CD14-positive monocyte (primary cell): ENCODE measurements at regions not wholly inside any gene's neighbourhood (a gene's known extent, or its start where the extent isn't known, plus 50 kb on each side); places are given as distances from the start of the nearest gene placed in this dataset.

Experiments
- DNase-seq, 3 donors: peaks; one replicate each; pipeline ENCODE4 v3.0.0-alpha.2; 2011 to 2022
- H2AFZ ChIP-seq: 2 replicates; pipeline ENCODE4 v1.6.0; 2012; ENCODE audit warnings: mild to moderate bottlenecking, low read depth, low read length, inconsistent platforms; ENCODE audit not compliant: insufficient read depth, poor library complexity, severe bottlenecking
- H3K27ac ChIP-seq, 2 donors: 1 replicate in 1 of 2; 2 replicates in 1 of 2; pipeline ENCODE4 v1.5.1; 2012 to 2013; ENCODE audit warnings: low read length in 2 of 2, control low read depth in 1 of 2, inconsistent platforms in 1 of 2, low read depth in 1 of 2, mild to moderate bottlenecking in 1 of 2
- H3K27me3 ChIP-seq, 2 donors: one replicate each; pipeline versions ENCODE4 v1.6.0 to v1.6.1; 2011 to 2013; ENCODE audit warnings: low read length in 2 of 2; ENCODE audit not compliant: control insufficient read depth in 2 of 2, insufficient read depth in 2 of 2
- H3K36me3 ChIP-seq, 2 donors: replicated peaks in 1 of 2; 1 replicate in 1 of 2; 2 replicates in 1 of 2; pipeline versions ENCODE4 v1.5.1 to v1.6.1; 2012 to 2013; ENCODE audit warnings: low read length in 2 of 2, control low read depth in 1 of 2, inconsistent platforms in 1 of 2, mild to moderate bottlenecking in 1 of 2; ENCODE audit not compliant: insufficient read depth in 2 of 2, control insufficient read depth in 1 of 2
- H3K4me1 ChIP-seq, 2 donors: 1 replicate in 1 of 2; 2 replicates in 1 of 2; pipeline versions ENCODE4 v1.5.1 to v1.6.1; 2012 to 2013; ENCODE audit warnings: low read length in 2 of 2, control low read depth in 1 of 2, inconsistent platforms in 1 of 2, mild to moderate bottlenecking in 1 of 2, moderate library complexity in 1 of 2; ENCODE audit not compliant: insufficient read depth in 2 of 2, control insufficient read depth in 1 of 2
- H3K4me2 ChIP-seq: replicated peaks from 2 replicates; pipeline ENCODE3; 2012; ENCODE audit warnings: low read length, moderate library complexity, mild to moderate bottlenecking; ENCODE audit not compliant: poor library complexity, severe bottlenecking; ENCODE audit errors: extremely low read depth
- H3K4me3 ChIP-seq, 3 experiments: fragments of 200-600 bp in 1 of 3; sonication (generic) in 1 of 3; replicated peaks in 1 of 3; 1 replicate in 2 of 3; 2 replicates in 1 of 3; pipeline ENCODE4 v1.5.1; 2011 to 2013; ENCODE audit warnings: low read length in 3 of 3, mild to moderate bottlenecking in 3 of 3, control low read depth in 2 of 3, low read depth in 2 of 3, inconsistent platforms in 1 of 3, moderate library complexity in 1 of 3
- H3K79me2 ChIP-seq: 2 replicates; pipeline ENCODE4 v1.6.0; 2012; ENCODE audit warnings: mild to moderate bottlenecking, control low read depth, inconsistent platforms, low read length, moderate library complexity; ENCODE audit not compliant: insufficient read depth
- H3K9ac ChIP-seq: 2 replicates; pipeline ENCODE4 v1.6.0; 2017; ENCODE audit warnings: low read length, mild to moderate bottlenecking; ENCODE audit not compliant: insufficient read depth, poor library complexity, severe bottlenecking
- H3K9me3 ChIP-seq, 2 donors: replicated peaks in 1 of 2; 1 replicate in 1 of 2; 2 replicates in 1 of 2; pipeline versions ENCODE4 v1.5.1 to v1.6.1; 2012 to 2013; ENCODE audit warnings: low read length in 2 of 2, control low read depth in 1 of 2; ENCODE audit not compliant: control insufficient read depth in 1 of 2, insufficient read depth in 1 of 2
- H4K20me1 ChIP-seq: 2 replicates; pipeline ENCODE4 v1.6.0; 2012; ENCODE audit warnings: mild to moderate bottlenecking, low read length, control low read depth, moderate library complexity; ENCODE audit not compliant: insufficient read depth
- H3K27ac Mint-ChIP-seq, 7 donors: one replicate each; pipeline ENCODE4 v1.8.0; 2020; ENCODE audit warnings: mild to moderate bottlenecking in 7 of 7, mixed read lengths in 7 of 7, moderate library complexity in 6 of 7, inconsistent platforms in 2 of 7
- H3K27me3 Mint-ChIP-seq, 3 donors: one replicate each; pipeline ENCODE4 v1.8.0; 2021 to 2022; ENCODE audit warnings: low read depth in 3 of 3, mild to moderate bottlenecking in 3 of 3, mixed read lengths in 3 of 3, moderate library complexity in 3 of 3, inconsistent platforms in 1 of 3
- H3K36me3 Mint-ChIP-seq, 2 donors: one replicate each; pipeline ENCODE4 v1.8.0; 2020; ENCODE audit warnings: mixed read lengths in 2 of 2, inconsistent platforms in 1 of 2, mild to moderate bottlenecking in 1 of 2
- H3K4me1 Mint-ChIP-seq: one replicate; pipeline ENCODE4 v1.8.0; 2020; ENCODE audit warnings: mild to moderate bottlenecking, mixed read lengths
- H3K4me3 Mint-ChIP-seq, 2 donors: one replicate each; pipeline ENCODE4 v1.8.0; 2020; ENCODE audit warnings: mild to moderate bottlenecking in 2 of 2, mixed read lengths in 2 of 2, moderate library complexity in 1 of 2
- H3K9me3 Mint-ChIP-seq, 7 donors: one replicate each; pipeline ENCODE4 v1.8.0; 2020 to 2022; ENCODE audit warnings: mixed read lengths in 7 of 7, mild to moderate bottlenecking in 6 of 7, moderate library complexity in 6 of 7, inconsistent platforms in 2 of 7
- WGBS: methylation state at CpG from one replicate; pipeline ENCODE4 v1.1.5; 2013; ENCODE audit warnings: missing lambda C conversion rate; ENCODE audit not compliant: insufficient coverage; 5-methylcytosine and 5-hydroxymethylcytosine counted together
- intact Hi-C, 2 donors: fragments of 100-400 bp; cut with micrococcal nuclease; formaldehyde crosslinking; loops; one replicate each; pipeline versions ENCODE4 v1.15.0 to v1.15.1; 2023
- TF ChIP-seq, protein P1 (sequence below): fragments of 200-600 bp; IDR thresholded peaks from one replicate; pipeline ENCODE4 v1.8.0; 2022; ENCODE audit warnings: antibody characterized with exemption, mild to moderate bottlenecking

DNA sequence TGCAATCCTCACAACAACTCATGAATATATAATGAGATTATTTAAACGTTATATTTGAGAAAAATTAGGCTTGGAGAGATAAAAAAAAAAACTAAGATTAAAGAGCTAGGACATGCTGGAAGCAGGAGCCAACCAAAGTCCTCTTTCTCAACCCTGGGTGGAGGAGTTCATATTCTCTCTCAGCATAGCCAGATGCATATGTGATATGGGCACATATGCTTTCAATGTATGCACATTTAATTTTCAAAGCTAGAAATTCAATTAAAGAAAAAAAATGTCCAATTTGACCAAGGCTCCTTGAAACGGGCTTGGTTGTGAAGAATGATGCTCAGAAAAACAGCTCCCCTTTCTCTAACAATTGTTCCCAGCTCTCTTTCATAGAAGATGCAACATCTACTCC, 61.9 kb upstream of the GRIP1 start:
- Mint-ChIP-seq H3K27ac (no peak overlapping the region), H3K36me3 (no peaks in the 10 kb centered on the region), H3K4me3 (no peak overlapping the region), H3K4me1 (peaks cover 5% of the 10 kb centered on the region), H3K27me3 (peaks cover 0 to 2% (median 0%) of the 10 kb centered on the region in 3 donors), H3K9me3 (peaks cover 0 to 2% (median 0%) of the 10 kb centered on the region in 7 donors)
- Histone ChIP-seq H3K79me2 (no peaks in the 10 kb centered on the region), H3K4me3 (no peak overlapping the region), H3K36me3 (no peaks in the 10 kb centered on the region), H3K4me1 (no peaks in the 10 kb centered on the region), H3K9ac (no peak overlapping the region), H3K27me3 (no peaks in the 10 kb centered on the region), H3K4me2 (no peak overlapping the region), H2AFZ (no peak overlapping the region), H3K9me3 (no peaks in the 10 kb centered on the region), H4K20me1 (no peaks in the 10 kb centered on the region), H3K27ac (no peak overlapping the region)
- no peak for DNase-seq
- intact Hi-C loops: no loop called here
- no CpG with 5 or more reads among the region's 2 CpGs for WGBS
- TF ChIP-seq, protein P1, sequence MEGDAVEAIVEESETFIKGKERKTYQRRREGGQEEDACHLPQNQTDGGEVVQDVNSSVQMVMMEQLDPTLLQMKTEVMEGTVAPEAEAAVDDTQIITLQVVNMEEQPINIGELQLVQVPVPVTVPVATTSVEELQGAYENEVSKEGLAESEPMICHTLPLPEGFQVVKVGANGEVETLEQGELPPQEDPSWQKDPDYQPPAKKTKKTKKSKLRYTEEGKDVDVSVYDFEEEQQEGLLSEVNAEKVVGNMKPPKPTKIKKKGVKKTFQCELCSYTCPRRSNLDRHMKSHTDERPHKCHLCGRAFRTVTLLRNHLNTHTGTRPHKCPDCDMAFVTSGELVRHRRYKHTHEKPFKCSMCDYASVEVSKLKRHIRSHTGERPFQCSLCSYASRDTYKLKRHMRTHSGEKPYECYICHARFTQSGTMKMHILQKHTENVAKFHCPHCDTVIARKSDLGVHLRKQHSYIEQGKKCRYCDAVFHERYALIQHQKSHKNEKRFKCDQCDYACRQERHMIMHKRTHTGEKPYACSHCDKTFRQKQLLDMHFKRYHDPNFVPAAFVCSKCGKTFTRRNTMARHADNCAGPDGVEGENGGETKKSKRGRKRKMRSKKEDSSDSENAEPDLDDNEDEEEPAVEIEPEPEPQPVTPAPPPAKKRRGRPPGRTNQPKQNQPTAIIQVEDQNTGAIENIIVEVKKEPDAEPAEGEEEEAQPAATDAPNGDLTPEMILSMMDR: no peak

DNA sequence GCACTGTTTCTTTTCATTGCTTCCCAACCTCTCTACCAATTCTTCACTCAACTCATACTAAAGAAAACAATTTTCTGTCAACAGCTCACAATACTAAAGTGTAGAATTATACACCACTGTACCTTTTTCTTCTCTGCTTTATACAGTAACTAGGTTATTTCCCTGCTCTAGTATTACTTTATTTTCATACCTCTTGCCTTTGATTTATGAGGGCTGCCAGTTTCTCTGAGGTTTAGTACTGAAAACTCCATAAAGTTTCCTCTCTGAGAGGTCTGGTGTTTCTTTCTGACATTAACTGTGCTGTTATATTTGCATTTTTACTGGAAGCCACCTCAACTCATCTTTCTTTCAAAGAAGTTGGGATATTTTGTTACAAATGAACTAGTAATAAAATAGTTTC, 63.0 kb upstream of the GRIP1 start:
- H3K27ac ChIP-seq: no peak overlapping the region
- H3K4me3 ChIP-seq: no peak overlapping the region
- no peaks in the 10 kb centered on the region for H3K36me3 ChIP-seq
- no peak overlapping the region for H3K4me2 ChIP-seq
- Mint-ChIP-seq H3K36me3 (no peaks in the 10 kb centered on the region), H3K27ac (no peak overlapping the region), H3K9me3 (peaks cover 0 to 2% (median 0%) of the 10 kb centered on the region in 7 donors), H3K27me3 (peaks cover 0 to 2% (median 0%) of the 10 kb centered on the region in 3 donors), H3K4me3 (no peak overlapping the region), H3K4me1 (peaks cover 5% of the 10 kb centered on the region)
- H3K9me3 ChIP-seq: no peaks in the 10 kb centered on the region
- H3K27me3 ChIP-seq: no peaks in the 10 kb centered on the region
- DNase-seq: no peak
- TF ChIP-seq, protein P1: no peak
- intact Hi-C loops: no loop called here
- H3K4me1 ChIP-seq: no peaks in the 10 kb centered on the region
- no peaks in the 10 kb centered on the region for H3K79me2 ChIP-seq
- H2AFZ ChIP-seq: no peak overlapping the region
- no peaks in the 10 kb centered on the region for H4K20me1 ChIP-seq
- no peak overlapping the region for H3K9ac ChIP-seq
